ENCODE measurements at regions not wholly inside any gene's neighbourhood (a gene's known extent, or its start where the extent isn't known, plus 50 kb on each side); places are given as distances from the start of the nearest gene placed in this dataset.

DNA sequence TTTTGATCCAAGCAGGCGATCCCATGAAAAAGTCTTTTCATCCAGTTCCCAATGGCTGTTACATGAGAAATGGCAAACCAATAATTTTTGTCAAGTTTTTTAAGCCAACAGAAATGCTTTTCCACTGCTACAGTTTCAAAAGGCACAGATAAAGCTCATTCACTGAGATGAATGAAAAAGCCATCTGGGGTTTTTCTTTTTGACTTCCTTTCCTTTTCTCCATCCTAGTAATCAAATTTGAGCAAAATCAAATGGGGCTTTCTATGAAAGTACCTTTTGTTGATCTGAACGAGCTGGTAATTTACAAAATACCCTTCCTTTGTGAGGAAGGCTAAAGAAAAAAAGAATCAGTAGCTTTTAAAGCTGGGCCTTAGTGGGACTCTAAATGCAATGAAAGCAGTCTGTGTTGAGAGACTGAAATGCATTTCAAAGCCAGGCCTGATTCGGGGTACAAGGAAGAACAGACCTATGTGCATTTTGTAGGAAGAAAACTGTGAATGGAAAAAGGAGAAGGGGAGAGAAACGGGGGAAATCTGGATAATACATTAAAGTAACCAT, 185.2 kb upstream of the DNAJC19 start:
- Histone ChIP-seq H3K27ac (no peak overlapping the region), H3K27me3 (replicated peaks) (no peaks in the 10 kb centered on the region), H3K36me3 (replicated peaks) (no peaks in the 10 kb centered on the region), H3K4me3 (ENCODE audit: low read depth, low read length) (no peak overlapping the region)
- in situ Hi-C loops (cut with HindIII; ENCODE audit: low pct_ligation_motif_present, low sequenced_read_pairs), result no loop called here
- DNase-seq, result no peak
- TF ChIP-seq, protein P1, sequence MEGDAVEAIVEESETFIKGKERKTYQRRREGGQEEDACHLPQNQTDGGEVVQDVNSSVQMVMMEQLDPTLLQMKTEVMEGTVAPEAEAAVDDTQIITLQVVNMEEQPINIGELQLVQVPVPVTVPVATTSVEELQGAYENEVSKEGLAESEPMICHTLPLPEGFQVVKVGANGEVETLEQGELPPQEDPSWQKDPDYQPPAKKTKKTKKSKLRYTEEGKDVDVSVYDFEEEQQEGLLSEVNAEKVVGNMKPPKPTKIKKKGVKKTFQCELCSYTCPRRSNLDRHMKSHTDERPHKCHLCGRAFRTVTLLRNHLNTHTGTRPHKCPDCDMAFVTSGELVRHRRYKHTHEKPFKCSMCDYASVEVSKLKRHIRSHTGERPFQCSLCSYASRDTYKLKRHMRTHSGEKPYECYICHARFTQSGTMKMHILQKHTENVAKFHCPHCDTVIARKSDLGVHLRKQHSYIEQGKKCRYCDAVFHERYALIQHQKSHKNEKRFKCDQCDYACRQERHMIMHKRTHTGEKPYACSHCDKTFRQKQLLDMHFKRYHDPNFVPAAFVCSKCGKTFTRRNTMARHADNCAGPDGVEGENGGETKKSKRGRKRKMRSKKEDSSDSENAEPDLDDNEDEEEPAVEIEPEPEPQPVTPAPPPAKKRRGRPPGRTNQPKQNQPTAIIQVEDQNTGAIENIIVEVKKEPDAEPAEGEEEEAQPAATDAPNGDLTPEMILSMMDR (IDR thresholded peaks at IDR 0.05; ENCODE audit: low read depth, low read length, missing control alignments), result no peak

DNA sequence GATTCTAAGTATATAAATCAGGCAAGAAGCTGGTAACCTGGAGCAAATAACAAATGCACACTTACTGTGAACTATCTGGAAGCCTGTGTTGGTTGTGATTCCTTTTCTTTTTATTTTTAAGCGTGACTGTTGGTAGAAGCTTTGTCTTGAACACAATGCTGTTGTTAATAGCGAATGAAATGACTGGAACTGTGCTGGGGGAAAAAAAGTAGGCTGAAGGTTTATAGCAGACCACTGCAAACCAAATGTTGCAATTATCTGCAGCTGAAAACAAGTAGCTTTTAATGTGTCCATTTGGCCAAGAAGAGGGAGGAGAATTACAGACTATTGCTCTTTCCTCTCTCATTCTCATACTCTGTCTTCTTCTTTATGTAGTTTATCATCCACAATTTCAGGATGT, 184.5 kb upstream of the DNAJC19 start:
- in situ Hi-C loops (cut with HindIII; ENCODE audit: low pct_ligation_motif_present, low sequenced_read_pairs), result no loop called here
- no peaks in the 10 kb centered on the region for H3K36me3 ChIP-seq (replicated peaks)
- H3K27me3 ChIP-seq (replicated peaks), result no peaks in the 10 kb centered on the region
- H3K27ac ChIP-seq, result no peak overlapping the region
- TF ChIP-seq, protein P1 (IDR thresholded peaks at IDR 0.05; ENCODE audit: low read depth, low read length, missing control alignments), result no peak
- DNase-seq, result no peak
- H3K4me3 ChIP-seq (ENCODE audit: low read depth, low read length), result no peak overlapping the region

DNA sequence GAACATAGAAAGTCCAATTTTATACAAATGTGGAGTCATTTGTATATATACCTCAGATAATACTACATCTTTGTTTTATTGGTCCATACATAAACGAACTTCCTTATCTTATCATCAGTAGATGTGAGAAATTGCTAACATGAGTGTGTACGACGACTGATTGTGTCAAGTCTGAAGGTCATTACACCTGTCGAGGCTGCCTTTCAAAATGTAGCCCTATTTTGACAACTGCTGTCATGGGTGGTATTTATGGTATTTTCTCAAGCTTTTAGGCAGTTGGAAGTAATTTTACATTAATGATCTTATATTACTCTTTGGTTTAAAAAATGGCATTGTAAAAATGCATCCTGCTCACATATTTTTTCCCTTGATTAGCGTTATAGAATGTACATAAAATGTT, 183.7 kb upstream of the DNAJC19 start:
- in situ Hi-C loops (cut with HindIII; ENCODE audit: low pct_ligation_motif_present, low sequenced_read_pairs), result no loop called here
- no peak for DNase-seq

DNA sequence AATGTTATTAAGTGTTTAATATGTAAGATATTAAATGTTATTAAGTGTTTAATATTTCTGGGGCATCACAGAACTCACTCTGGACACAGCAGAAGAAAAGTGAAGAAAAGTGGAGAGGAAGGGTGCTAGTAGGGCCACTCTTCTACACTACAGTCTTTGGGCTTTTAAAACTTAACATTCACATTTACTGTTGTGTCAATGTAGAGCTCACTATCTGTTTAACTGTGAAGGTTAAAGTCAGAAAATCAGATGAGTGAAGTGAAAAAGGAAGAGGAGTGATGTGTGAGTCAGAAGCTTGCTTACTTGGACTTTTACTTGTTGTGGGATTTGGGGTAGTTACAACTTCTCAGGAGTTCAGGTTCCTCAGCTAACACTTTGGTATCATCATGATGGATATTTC, 145.3 kb upstream of the DNAJC19 start:
- TF ChIP-seq, protein P1 (IDR thresholded peaks at IDR 0.05; ENCODE audit: low read depth, low read length, missing control alignments), result no peak
- no peak overlapping the region for H3K4me3 ChIP-seq (ENCODE audit: low read depth, low read length)
- no peaks in the 10 kb centered on the region for H3K36me3 ChIP-seq (replicated peaks)
- H3K27me3 ChIP-seq (replicated peaks), result no peaks in the 10 kb centered on the region
- in situ Hi-C loops (cut with HindIII; ENCODE audit: low pct_ligation_motif_present, low sequenced_read_pairs), result no loop called here
- no peak for DNase-seq
- H3K27ac ChIP-seq, result no peak overlapping the region

More for the DNA sequence above, 183.7 kb upstream of the DNAJC19 start:
- Histone ChIP-seq H3K27me3 (replicated peaks) (no peaks in the 10 kb centered on the region), H3K27ac (no peak overlapping the region), H3K36me3 (replicated peaks) (no peaks in the 10 kb centered on the region), H3K4me3 (ENCODE audit: low read depth, low read length) (no peak overlapping the region)
- TF ChIP-seq, protein P1 (IDR thresholded peaks at IDR 0.05; ENCODE audit: low read depth, low read length, missing control alignments), result no peak

DNA sequence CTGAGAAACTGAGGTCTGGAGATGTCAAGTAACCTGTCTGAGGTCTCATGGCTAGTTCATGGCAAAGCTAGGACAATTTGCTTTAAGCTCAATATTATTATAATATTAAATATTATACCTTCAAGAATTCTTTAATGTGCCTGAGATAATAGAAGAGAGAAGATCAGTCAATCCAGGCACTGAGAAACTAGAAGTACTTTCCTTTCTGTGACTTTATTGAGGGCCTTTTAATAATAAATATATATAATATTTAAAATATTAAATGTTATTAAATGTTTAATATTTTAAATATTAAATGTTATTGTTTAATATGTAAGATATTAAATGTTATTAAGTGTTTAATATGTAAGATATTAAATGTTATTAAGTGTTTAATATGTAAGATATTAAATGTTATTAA, 144.3 kb upstream of the DNAJC19 start:
- no peak for DNase-seq
- no peak overlapping the region for H3K27ac ChIP-seq
- TF ChIP-seq, protein P1 (IDR thresholded peaks at IDR 0.05; ENCODE audit: low read depth, low read length, missing control alignments), result no peak
- no peak overlapping the region for H3K4me3 ChIP-seq (ENCODE audit: low read depth, low read length)
- no peaks in the 10 kb centered on the region for H3K27me3 ChIP-seq (replicated peaks)
- in situ Hi-C loops (cut with HindIII; ENCODE audit: low pct_ligation_motif_present, low sequenced_read_pairs), result no loop called here
- no peaks in the 10 kb centered on the region for H3K36me3 ChIP-seq (replicated peaks)

DNA sequence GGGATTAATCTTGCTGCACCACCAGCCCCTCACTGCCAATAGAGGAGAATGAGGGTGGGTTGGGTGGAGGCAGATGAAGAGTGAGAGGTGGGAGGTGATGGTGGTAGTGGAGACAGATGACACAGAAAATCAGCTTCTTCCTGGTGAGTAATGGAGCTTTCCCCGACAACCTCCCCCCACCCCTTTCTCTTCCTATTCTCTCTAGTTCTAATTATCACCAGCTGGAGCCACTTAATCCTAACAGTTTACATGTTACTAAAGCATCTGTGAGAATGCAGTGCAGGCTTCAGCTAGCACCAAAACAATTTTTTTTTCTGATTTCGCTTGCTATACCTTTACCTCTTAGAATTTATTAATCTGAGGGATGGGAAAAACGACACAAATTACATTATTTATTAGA, 116.1 kb upstream of the DNAJC19 start:
- in situ Hi-C loops (cut with HindIII; ENCODE audit: low pct_ligation_motif_present, low sequenced_read_pairs), result no loop called here
- TF ChIP-seq, protein P1 (IDR thresholded peaks at IDR 0.05; ENCODE audit: low read depth, low read length, missing control alignments), result no peak
- H3K36me3 ChIP-seq (replicated peaks), result no peaks in the 10 kb centered on the region
- no peak overlapping the region for H3K4me3 ChIP-seq (ENCODE audit: low read depth, low read length)
- no peak for DNase-seq
- no peaks in the 10 kb centered on the region for H3K27me3 ChIP-seq (replicated peaks)
- no peak overlapping the region for H3K27ac ChIP-seq
